Chondrocyte (in vitro differentiated cells): ENCODE measurements at regions not wholly inside any gene's neighbourhood (a gene's known extent, or its start where the extent isn't known, plus 50 kb on each side); places are given as distances from the start of the nearest gene placed in this dataset.
"Not testable (repeated sequence)": the region's sequence is repeated elsewhere in the genome, so short reads cannot be mapped to it uniquely, and the experiment has no call there.

Experiments
- DNase-seq: peaks from one replicate; pipeline ENCODE4 v3.0.0; 2021; ENCODE audit warnings: mixed read lengths, low spot score
- H3K27ac Mint-ChIP-seq: one replicate; pipeline ENCODE4 v1.8.0; 2021; ENCODE audit warnings: mild to moderate bottlenecking, moderate library complexity, mixed read lengths; ENCODE audit not compliant: unreplicated experiment
- H3K27me3 Mint-ChIP-seq: 2 replicates; pipeline ENCODE4 v1.8.0; 2021; ENCODE audit warnings: low read depth, mixed read lengths
- H3K36me3 Mint-ChIP-seq: 2 replicates; pipeline ENCODE4 v1.8.0; 2021; ENCODE audit warnings: low read depth, mixed read lengths
- H3K4me1 Mint-ChIP-seq: 2 replicates; pipeline ENCODE4 v1.8.0; 2021; ENCODE audit warnings: low read depth, mild to moderate bottlenecking, mixed read lengths
- H3K4me3 Mint-ChIP-seq: one replicate; pipeline ENCODE4 v1.8.0; 2021; ENCODE audit warnings: mild to moderate bottlenecking, moderate library complexity, mixed read lengths; ENCODE audit not compliant: unreplicated experiment
- H3K9me3 Mint-ChIP-seq: 2 replicates; pipeline ENCODE4 v1.8.0; 2021; ENCODE audit warnings: low read depth, mixed read lengths
- TF ChIP-seq, protein P1 (sequence below): fragments of 200-600 bp; sonication (generic); IDR thresholded peaks from 2 replicates; pipeline ENCODE4 v1.5.0; 2021; ENCODE audit warnings: antibody characterized with exemption, mild to moderate bottlenecking, moderate library complexity

DNA sequence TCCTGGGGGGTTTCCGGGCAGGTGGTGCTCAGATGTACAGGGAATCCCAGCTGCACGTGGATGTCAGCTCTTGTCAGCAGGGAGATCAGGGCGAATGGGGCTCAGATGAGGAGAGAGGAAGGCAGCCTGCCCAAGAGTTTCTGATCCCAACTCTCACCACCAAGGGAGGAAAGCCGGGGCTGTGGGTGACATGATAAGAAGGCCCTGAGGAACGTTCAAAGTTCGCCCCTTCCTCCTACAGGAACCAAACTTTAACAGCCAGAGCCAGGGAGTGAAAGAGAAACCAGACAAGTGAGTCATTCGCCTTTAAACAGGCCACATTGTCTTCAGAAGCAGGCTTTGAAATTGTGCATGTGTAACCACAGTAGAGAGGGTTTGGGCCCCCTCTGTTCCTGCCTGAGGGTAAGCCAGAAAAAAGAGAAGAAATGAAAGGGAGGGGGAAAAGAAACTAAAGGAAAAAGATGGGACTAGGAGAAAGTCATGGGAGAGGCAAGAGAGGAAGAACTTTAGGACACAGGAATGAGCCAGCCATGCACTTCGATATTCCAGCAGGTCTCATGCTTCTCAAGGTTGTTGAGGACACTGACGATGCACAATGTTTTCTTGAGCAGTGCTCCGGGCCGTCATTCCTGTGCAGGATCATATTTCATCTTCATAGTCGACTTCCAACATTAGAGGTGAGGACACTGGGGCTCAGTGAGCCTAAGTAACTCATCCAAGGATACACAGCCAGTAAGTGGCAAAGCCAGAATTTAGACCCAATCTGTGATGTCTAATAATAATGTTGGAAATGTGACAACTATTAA is 691.4 kb upstream of the TBX3 start:
- no peaks in the 10 kb centered on the region for H3K36me3 Mint-ChIP-seq
- H3K27ac Mint-ChIP-seq, result peak overlapping the region; percentile 78
- no peak overlapping the region for H3K4me3 Mint-ChIP-seq
- peaks cover 13% of the 10 kb centered on the region for H3K27me3 Mint-ChIP-seq
- DNase-seq, result no peak
- no peaks in the 10 kb centered on the region for H3K9me3 Mint-ChIP-seq
- peaks cover 12% of the 10 kb centered on the region for H3K4me1 Mint-ChIP-seq
- TF ChIP-seq, protein P1, sequence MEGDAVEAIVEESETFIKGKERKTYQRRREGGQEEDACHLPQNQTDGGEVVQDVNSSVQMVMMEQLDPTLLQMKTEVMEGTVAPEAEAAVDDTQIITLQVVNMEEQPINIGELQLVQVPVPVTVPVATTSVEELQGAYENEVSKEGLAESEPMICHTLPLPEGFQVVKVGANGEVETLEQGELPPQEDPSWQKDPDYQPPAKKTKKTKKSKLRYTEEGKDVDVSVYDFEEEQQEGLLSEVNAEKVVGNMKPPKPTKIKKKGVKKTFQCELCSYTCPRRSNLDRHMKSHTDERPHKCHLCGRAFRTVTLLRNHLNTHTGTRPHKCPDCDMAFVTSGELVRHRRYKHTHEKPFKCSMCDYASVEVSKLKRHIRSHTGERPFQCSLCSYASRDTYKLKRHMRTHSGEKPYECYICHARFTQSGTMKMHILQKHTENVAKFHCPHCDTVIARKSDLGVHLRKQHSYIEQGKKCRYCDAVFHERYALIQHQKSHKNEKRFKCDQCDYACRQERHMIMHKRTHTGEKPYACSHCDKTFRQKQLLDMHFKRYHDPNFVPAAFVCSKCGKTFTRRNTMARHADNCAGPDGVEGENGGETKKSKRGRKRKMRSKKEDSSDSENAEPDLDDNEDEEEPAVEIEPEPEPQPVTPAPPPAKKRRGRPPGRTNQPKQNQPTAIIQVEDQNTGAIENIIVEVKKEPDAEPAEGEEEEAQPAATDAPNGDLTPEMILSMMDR, result no peak

- H3K4me3 Mint-ChIP-seq, result no peak overlapping the region
- TF ChIP-seq, protein P1, result no peak
- H3K9me3 Mint-ChIP-seq, result no peaks in the 10 kb centered on the region
- H3K27me3 Mint-ChIP-seq, result peaks cover 6% of the 10 kb centered on the region
- H3K4me1 Mint-ChIP-seq, result peaks cover 12% of the 10 kb centered on the region
- DNase-seq, result no peak
- H3K36me3 Mint-ChIP-seq, result no peaks in the 10 kb centered on the region
- H3K27ac Mint-ChIP-seq, result no peak overlapping the region
Measured at GRCh38 chr12:115374480-115375185, 690.7 kb upstream of the TBX3 start.

DNA sequence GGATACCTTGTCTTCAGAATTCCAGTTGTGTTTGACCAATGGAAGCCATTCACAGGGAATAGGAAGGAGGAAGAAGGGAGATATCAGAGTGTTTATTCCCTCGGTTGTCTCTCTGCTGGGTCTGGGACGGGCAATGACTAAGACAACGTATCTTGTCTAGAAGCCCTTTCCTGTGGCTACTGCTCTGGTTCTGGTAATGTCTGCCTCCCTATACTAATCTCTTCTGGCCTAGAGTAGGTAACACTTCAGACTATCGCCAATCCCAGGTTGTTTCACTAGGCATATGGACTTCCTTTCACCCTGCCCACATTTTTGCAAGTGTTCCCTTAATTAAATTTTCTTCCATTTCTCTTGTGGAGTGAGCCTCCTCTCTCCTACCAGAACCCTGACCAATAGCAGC is 687.7 kb upstream of the TBX3 start:
- Mint-ChIP-seq H3K4me1 (peaks cover 12% of the 10 kb centered on the region), H3K9me3 (no peaks in the 10 kb centered on the region)

GRCh38 chr12:115370650-115371049 is 686.7 kb upstream of the TBX3 start:
- Mint-ChIP-seq H3K9me3 (no peaks in the 10 kb centered on the region), H3K27me3 (no peaks in the 10 kb centered on the region), H3K27ac (no peak overlapping the region), H3K4me1 (peaks cover 10% of the 10 kb centered on the region), H3K4me3 (no peak overlapping the region), H3K36me3 (no peaks in the 10 kb centered on the region)
- DNase-seq, result no peak
- TF ChIP-seq, protein P1, result no peak

More for the DNA sequence above, 687.7 kb upstream of the TBX3 start:
- Mint-ChIP-seq H3K36me3 (no peaks in the 10 kb centered on the region), H3K4me3 (no peak overlapping the region), H3K27ac (no peak overlapping the region), H3K27me3 (no peaks in the 10 kb centered on the region)
- no peak for DNase-seq
- TF ChIP-seq, protein P1, result no peak

DNA sequence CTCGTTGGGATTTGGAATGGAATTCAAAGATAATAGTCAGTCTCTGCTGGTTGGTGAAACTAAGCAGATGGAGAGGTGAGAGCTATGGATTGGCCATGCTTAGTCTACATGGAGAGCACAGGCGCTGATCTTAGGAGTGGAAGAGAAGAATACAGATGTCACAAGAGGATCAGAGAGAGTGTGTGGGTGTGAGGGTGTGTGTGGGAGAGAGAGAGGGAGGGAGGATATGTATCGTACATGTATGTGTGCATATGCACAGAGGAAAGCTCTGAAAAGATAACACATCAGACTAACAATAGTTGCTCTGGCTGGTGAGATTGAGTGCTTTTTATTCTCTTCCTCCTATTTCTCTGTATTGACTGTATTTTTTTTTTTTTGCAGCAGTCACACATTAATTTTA is 686.2 kb upstream of the TBX3 start:
- no peak for DNase-seq
- Mint-ChIP-seq H3K4me1 (peaks cover 10% of the 10 kb centered on the region), H3K4me3 (no peak overlapping the region), H3K9me3 (no peaks in the 10 kb centered on the region), H3K36me3 (no peaks in the 10 kb centered on the region), H3K27ac (no peak overlapping the region), H3K27me3 (no peaks in the 10 kb centered on the region)
- TF ChIP-seq, protein P1, result no peak

DNA sequence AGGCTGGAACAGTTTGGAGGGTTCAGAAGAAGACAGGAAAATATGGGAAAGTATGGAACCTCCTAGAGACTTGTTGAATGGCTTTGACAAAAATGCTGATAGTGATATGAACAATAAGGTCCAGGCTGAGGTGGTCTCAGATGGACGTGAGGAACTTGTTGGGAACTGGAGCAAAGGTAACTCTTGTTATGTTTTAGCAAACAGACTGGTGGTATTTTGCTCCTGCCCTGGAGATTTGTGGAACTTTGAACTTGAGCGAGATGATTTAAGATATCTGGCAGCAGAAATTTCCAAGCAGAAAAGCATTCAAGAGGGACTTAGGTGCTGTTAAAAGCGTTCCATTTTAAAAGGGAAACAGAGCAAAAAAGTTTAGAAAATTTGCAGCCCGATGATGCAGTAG is 682.3 kb upstream of the TBX3 start:
- H3K36me3 Mint-ChIP-seq, H3K27me3 Mint-ChIP-seq, H3K4me3 Mint-ChIP-seq, H3K27ac Mint-ChIP-seq, H3K9me3 Mint-ChIP-seq, DNase-seq: not testable (repeated sequence)
- H3K4me1 Mint-ChIP-seq, result peaks cover 14% of the 10 kb centered on the region

DNA sequence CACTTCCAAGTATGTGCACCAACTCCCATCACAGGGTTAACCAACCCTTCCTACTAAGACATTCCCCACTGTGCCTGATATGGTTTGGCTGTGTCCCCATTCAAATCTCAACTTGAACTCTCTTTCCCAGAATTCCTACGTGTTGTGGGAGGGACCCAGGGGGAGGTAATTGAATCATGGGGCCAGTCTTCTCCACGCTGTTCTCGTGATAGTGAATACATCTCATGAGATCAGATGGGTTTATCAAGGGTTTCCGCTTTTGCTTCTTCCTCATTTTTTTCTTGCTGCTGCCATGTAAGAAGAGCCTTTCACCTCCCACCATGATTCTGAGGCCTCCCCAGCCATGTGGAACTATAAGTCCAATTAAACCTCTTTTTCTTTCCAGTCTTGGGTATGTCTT is 681.8 kb upstream of the TBX3 start:
- peaks cover 14% of the 10 kb centered on the region for H3K4me1 Mint-ChIP-seq
- DNase-seq, H3K4me3 Mint-ChIP-seq, H3K27ac Mint-ChIP-seq, H3K36me3 Mint-ChIP-seq, H3K27me3 Mint-ChIP-seq, H3K9me3 Mint-ChIP-seq: not testable (repeated sequence)
